GM18520 (cell line): ENCODE measurements at regions not wholly inside any gene's neighbourhood (a gene's known extent, or its start where the extent isn't known, plus 50 kb on each side); places are given as distances from the start of the nearest gene placed in this dataset.
"Not testable (repeated sequence)": the region's sequence is repeated elsewhere in the genome, so short reads cannot be mapped to it uniquely, and the experiment has no call there.

Experiments
- ATAC-seq: cut with Tn5 transposase; IDR thresholded peaks from one replicate; pipeline ENCODE4 v1.9.1; 2021; ENCODE audit not compliant: unreplicated experiment

- ATAC-seq: no peak
Measured at GRCh38 chr19:30102239-30102638, 160.2 kb downstream of the URI1 start.

- ATAC-seq: no peak
Measured at GRCh38 chr19:30102666-30103065, 160.6 kb downstream of the URI1 start.

- no peak for ATAC-seq
Measured at GRCh38 chr19:30103981-30104380, 161.9 kb downstream of the URI1 start.

GRCh38 chr19:30105316-30105715 lies 163.3 kb downstream of the URI1 start:
- ATAC-seq: no peak

- ATAC-seq: peak; percentile 73
Measured at GRCh38 chr19:30105727-30106126, 163.7 kb downstream of the URI1 start.

GRCh38 chr19:30106417-30107095 lies 164.5 kb downstream of the URI1 start:
- ATAC-seq: no peak

GRCh38 chr19:30107251-30107650 lies 165.2 kb downstream of the URI1 start:
- ATAC-seq: no peak

- no peak for ATAC-seq
Measured at GRCh38 chr19:30109565-30109964, 167.5 kb downstream of the URI1 start.

- ATAC-seq: no peak
Measured at GRCh38 chr19:30111021-30111855, 169.2 kb downstream of the URI1 start.

GRCh38 chr19:30112171-30112570 lies 170.1 kb downstream of the URI1 start:
- no peak for ATAC-seq

- ATAC-seq: no peak
Measured at GRCh38 chr19:30112666-30113065, 170.6 kb downstream of the URI1 start.

- no peak for ATAC-seq
Measured at GRCh38 chr19:30113186-30113585, 171.1 kb downstream of the URI1 start.

GRCh38 chr19:30114095-30114494 lies 172.1 kb downstream of the URI1 start:
- ATAC-seq: not testable (repeated sequence)

- ATAC-seq: no peak
Measured at GRCh38 chr19:30115947-30116346, 173.9 kb downstream of the URI1 start.

- ATAC-seq: no peak
Measured at GRCh38 chr19:30116530-30116929, 174.5 kb downstream of the URI1 start.

- ATAC-seq: no peak
Measured at GRCh38 chr19:30116984-30117555, 175.0 kb downstream of the URI1 start.

- ATAC-seq: no peak
Measured at GRCh38 chr19:30117636-30118145, 175.7 kb downstream of the URI1 start.

GRCh38 chr19:30118221-30118620 lies 176.2 kb downstream of the URI1 start:
- no peak for ATAC-seq

GRCh38 chr19:30118760-30119159 lies 176.7 kb downstream of the URI1 start:
- ATAC-seq: no peak

GRCh38 chr19:30119180-30119908 lies 177.3 kb downstream of the URI1 start:
- no peak for ATAC-seq

- no peak for ATAC-seq
Measured at GRCh38 chr19:30120860-30121484, 178.9 kb downstream of the URI1 start.
